Activated CD4-positive, alpha-beta T cell treated with anti-CD3 and anti-CD28 coated beads, Interleukin-2, amount 50 U/mL, for 48 hours (primary cell): ENCODE measurements at regions not wholly inside any gene's neighbourhood (a gene's known extent, or its start where the extent isn't known, plus 50 kb on each side); places are given as distances from the start of the nearest gene placed in this dataset.
"Not testable (repeated sequence)": the region's sequence is repeated elsewhere in the genome, so short reads cannot be mapped to it uniquely, and the experiment has no call there.

Experiments
- DNase-seq, 2 experiments: peaks; one replicate each; pipeline ENCODE4 v3.0.0-alpha.2; 2020

DNA sequence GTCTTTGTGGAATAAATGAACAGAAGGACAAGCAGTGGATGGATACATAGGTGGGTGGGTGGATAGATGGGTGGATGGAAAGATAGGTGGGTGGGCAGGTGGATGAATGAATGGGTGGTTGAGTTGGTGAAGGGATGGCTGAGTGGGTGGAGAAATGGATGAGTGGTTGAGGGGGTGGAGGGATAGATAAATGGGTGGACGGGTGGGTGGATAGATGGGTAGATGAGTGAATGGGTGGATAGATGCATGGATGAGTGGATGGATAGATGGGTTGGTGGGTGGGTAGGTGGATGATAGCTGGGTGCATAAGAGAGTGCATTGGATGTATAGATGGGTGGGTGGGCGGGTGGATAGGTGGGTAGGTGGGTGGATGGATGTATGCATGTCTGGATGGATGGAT is 63.5 kb downstream of the UNC93B1 start:
- not testable (repeated sequence) for DNase-seq

DNA sequence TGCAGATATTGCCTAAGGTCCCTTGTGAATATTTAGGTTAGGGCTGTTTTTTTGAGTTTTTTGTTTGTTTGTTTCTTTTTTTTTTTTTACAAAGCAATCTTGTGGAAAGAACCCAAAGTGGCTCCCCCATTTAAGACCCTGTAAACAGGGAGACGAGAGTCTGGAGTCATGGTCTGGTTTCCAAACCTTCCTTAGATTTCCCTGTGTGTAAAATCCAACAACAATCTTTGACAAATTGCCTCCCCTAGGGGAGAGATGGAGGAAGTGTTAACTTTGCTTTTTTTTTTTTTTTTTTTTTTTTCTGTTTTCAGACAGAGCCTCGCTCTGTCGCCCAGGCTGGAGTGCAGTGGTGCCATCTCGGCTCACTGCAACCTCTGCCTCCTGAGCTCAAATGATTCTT is 64.9 kb downstream of the UNC93B1 start:
- not testable (repeated sequence) for DNase-seq

DNA sequence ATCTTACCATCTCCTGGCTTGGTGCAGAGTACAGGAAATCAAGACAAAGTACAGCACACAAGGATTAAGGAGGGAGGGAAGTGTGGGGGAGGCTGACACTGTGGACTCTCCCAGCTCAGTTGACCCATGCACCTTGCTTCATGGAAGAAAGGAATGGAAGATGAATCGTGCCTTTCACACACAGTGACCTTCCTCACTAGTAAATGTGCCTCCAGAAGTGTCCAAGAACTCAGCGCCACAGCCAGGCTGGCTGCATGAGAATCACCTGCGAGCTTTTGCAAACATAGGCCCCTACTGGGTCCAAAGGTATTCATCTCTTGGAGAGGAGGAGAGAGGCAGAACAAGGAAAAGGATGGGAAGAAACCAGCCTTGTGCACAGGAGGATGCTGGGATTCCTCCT is 65.5 kb downstream of the UNC93B1 start:
- not testable (repeated sequence) for DNase-seq

DNA sequence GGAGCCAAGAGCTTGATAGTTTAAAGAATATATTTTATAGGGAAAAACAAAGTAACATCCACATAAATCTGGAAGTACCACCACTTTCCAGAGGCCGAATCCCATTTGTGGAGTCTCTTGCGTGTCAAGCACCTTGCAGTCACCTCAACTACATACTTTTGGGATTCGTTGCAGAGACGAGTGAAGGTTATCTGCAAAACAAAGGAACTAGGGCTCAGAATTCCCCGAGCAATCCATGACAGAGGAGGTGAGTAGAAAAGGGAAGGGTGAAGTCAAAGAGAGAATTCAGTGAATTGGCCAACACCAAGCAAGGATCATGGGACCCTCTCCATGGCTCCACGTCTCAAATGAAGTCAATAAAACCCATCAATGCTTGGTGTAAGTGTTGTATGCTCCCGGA is 80.3 kb downstream of the UNC93B1 start:
- DNase-seq: not testable (repeated sequence)

DNA sequence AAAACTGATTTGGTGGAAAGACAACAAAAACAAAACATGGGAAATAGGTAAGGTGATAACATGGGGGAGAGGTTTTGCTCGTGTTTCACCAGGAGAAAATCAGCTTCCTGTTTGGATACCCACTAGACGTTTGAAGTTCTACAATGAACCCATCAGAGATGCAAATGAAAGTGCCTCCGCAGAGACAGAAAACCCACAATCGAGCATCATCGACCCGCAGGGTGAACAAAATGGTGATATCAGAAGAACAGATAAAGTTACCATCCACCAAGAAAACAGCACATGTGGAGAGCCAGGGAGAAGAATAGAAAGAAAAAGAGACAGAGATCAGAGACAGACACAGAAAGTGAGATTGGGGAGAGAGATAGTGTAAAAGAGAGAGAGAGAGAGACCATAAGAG is 83.4 kb downstream of the UNC93B1 start:
- DNase-seq: peak; percentile 21 to 42

DNA sequence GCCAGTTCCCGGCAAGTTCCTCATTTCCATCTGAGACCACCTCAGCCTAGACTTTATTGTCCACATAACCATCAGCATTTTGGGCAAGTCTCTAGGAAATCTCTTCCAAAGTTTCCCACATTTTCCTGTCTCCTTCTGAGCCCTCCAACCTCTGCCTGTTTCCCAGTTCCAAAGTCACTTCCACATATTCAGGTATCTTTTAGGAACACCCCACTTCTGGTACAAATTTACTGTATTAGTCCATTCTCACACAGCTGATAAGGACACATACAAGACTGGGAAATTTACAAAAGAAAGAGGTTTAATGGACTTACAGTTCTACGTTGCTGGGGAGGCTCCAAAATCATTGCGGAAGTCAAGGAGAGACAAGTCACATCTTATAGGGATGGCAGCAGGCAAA is 91.7 kb downstream of the UNC93B1 start:
- not testable (repeated sequence) for DNase-seq

DNA sequence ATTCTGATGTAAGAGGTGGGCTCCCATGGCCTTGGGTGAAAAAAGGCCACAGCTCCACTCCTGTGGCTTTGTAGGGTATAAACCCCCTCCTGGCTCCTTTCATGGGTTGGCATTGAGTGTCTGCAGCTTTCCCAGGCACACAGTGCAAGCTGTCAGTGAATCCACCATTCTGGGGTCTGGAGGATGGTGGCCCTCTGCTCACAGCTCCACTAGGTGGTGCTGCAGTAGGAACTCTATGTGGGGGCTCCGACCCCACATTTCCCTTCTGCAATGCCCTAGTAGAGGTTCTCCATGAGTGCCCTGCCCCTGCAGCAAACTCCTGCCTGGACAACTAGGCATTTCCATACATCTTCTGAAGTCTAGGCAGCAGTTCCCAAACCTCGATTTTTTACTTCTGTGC is 92.7 kb downstream of the UNC93B1 start:
- DNase-seq: not testable (repeated sequence)

DNA sequence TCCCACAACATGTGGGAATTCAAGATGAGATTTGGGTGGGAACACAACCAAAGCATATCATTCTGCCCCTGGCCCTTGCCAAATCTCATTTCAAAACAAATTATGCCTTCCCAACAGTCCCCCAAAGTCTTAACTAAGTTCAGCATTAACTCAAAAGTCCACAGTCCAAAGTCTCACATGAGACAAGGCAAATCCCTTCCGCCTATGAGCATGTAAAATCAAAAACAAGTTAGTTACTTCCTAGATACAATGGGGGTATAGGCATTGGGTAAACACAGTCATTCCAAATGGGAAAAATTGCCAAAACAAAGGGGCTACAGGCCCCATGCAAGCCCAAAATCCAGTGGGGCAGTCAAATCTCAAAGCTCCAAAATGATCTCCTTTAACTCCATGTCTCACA is 93.1 kb downstream of the UNC93B1 start:
- not testable (repeated sequence) for DNase-seq

DNA sequence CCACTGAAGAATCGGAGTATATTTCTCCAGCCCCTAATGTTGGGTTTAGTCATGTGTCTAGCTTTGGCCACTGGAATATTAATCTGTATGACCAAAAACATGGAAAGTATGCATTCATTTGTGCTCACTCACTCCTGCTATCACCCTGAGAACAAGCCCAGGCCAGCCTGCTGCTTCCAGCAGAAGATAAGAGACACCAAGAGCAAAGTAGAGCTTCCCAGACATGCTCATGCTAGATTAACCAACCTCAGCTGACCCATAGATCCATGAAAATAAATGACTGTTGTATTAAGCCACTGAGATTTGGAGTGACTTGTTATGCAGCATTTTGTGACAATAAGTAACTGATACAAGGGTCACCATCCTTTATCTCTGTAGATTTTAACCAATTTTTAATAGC is 96.9 kb downstream of the UNC93B1 start:
- not testable (repeated sequence) for DNase-seq

DNA sequence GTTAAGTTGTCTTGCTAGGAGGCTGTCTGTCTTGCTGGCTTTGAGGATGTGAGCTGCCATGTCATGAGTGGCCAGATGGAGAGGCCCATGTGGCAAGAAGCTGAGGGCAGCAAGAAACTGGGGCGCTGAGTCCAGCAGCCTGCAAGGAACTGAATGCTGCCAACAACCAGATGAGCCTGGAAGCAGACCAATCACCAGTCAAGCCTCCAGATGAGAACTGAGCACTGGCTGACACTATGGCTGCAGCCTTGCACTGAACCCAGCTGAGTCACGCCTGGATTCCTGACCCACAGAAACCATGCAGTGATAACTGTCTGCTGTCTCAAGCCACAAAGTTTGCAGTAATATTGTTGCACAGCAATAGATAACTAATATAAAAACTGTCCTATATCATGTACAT is 104.4 kb downstream of the UNC93B1 start:
- DNase-seq: not testable (repeated sequence)

DNA sequence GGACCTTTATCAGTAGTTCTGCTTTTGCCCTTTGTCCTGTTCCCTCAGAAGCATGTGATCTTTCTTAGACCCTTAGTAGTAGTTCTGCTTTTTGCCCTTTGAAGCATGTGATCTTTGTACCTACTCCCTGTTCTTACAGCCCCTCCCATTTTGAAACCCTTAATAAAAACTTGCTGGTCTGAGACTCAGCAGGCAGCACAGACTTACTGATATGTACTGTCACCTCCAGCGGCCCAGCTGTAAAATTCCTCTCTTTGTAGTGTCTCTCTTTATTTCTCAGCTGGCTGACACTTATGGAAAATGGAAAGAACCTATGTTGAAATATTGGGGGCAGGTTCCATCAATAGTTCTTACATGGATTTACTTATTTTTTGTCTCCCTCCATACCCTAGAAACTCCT is 110.4 kb downstream of the UNC93B1 start:
- DNase-seq: not testable (repeated sequence)

DNA sequence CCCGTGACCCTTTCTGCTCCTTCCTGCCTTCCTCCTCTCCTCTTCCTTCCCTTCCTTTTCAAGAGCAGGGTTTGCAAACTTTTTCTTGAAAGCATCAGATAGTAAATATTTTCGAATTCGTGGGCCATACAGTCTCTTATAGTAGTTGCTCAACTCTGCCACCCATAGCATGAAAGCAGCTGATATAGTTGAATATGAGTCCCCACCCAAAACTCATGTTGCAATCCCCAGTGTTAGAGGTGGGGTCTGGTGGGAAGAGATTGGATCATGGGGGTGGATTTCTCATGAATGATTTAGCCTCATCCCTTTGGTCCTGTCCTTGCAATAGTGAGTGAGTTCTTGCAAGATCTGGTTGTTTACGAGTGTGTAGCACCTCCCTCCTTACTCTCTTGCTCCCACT is 114.3 kb downstream of the UNC93B1 start:
- not testable (repeated sequence) for DNase-seq

DNA sequence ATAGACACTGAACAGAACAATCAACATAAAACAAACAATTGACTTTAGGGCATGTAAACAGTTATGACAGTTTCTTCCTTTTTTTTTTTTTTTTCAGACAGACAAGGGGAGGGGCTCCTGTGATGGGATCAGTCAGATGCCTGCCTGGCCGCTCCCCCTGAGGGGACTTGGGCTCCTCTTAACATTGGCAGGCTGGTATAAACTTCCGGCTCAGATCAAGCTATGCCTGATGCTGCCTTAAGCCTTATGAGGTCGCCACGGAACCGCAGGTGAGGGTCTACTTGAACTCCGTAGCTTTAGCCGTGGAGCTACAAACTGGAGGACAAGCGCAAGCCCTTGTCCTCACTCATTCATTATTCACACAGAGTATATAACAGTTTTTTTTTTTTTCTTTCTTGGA is 115.8 kb downstream of the UNC93B1 start:
- not testable (repeated sequence) for DNase-seq

DNA sequence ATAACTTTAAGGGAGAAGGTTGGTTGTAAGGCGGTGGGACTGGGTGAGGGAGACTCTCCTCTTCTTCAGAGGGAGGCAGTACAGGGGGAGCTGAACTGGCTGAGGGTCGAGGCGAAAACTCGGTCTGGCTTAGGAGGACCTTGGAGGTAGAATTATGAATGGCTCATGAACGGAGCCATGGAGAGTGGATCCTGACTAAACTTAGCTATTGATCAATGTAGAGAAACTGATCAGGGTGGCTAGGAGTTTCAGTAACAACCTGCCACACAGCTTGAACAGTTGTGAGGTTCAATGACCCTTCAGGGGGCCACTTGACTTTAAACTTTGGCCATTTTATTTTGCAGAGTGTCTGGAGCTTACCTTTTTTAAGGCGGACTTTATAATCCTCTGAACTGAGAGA is 117.2 kb downstream of the UNC93B1 start:
- DNase-seq: not testable (repeated sequence)

DNA sequence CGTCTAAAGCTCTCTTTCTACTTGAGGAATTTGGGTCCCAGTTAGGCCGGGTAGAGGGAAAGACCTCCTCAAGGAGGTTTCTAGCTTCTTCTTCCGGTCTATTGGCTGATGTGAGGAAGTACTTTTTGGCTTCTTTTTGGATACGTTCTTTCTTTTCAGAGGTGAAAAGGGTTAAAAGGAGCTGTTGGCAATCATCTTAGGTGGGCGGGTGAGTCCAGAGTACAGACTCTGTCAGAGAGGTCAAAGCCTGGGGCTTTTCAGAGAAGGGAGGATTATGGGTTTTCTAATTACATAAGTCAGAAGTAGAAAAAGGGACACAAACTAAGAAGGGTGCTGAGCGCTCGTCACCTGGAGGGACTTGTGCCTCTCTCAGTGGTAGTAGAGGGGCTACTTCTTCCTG is 117.7 kb downstream of the UNC93B1 start:
- not testable (repeated sequence) for DNase-seq

DNA sequence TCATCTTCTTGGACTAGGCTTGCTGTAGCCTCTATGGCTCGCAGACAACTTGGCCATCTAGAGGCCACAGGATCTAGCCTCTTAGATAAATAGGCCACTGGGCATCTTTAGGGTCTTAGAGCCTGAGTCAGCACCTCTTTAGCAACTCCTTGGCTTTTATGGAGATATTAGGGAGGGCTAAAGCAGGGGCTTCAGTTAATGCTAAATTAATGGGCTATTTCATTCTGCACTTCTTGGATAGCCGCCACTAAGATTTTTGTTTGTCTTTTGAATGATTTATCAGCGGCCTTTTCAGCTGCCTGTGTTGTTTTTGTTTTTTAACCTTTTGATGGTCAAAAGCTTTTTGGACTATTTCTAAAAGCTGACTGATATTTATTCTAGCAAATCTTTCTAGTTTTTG is 118.3 kb downstream of the UNC93B1 start:
- not testable (repeated sequence) for DNase-seq

DNA sequence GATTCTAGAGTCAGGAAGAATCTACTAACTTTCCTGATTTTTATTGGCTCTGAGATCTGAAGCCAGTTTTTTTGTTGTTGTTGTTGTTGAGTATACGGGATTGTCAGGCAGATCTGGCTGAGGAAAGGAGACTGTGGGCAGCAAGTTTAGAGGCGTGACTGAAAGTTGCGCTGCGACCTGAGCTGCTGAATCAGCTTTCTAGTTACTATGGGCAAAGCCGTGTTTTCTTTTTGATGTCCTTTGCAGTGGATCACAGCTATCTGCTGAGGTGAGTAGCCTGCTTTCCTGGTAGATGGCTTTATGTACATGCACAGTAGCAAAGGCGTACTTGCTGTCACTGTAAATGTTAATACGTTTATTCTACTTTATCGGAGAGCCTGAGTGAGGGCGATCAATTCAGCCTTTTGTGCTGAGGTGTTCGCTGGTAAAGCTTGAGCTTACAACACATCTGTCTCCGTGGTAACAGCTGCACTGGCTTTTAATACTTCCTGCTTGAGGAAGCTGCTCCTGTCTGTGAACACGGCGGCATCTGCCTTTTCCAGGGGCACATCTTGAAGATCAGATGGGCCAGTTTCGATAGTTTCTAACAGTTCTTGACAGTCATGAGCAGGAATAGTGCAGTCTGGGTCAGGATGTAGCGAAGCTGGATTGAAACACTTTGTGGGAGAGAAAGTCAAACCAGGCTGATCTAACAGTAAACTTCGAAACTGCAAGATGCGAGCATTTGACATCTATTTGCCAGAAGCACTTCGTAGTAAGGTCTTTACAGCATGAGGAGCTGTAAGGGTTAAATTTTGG is 118.9 kb downstream of the UNC93B1 start:
- peak; percentile 25 to 47 for DNase-seq

DNA sequence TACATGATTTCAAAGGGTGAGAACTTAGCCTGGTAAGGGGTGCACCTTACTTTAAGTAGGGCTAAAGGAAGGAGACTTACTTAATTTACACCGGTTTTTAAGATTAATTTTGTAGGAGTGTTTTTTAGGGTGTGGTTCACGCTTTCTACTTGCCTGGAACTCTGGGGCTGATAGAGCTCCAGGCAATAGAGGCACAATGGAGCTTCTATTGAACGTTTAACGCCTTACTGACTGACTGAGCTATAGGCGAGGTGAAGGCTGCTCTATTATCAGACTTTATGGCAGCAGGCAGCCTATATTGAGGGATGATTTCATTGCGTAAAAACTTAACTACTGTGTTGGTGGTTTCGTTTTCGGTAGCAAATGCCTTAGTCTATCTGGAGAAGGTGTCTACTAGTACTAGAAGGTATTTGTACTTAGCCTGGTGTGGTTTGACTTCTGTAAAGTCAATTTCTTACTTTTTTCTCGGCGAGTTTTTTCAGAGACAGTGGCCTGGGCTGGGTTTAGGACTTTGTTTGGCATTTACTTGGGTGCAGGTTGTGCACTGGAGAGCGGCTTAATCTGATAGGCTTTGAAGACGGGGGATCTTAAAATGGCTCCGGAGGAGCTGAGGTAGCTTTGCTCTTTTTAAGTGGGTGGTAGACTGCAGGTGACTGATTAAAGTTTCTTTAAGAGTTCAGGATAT is 119.7 kb downstream of the UNC93B1 start:
- DNase-seq: peak in 1 of 2 experiments; percentile 24

DNA sequence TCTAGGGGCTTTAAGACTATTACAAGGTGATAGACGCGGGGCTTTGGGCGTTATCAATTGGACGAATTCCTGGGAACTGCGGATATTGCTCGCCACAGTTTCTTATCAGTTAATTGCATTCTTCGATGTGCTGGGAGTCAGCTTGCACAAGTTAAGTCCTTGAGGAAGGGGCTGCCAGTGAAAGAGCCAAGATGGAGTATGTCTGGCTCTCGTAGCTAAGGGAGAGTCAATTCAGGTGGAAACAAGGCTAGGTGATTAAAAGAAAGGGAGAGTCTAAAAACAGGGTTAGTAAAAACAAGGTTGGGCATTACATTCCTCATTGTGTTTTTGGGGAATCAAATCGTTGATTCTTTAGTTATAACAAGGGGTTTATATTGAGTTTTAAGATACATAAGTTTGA is 121.6 kb downstream of the UNC93B1 start:
- not testable (repeated sequence) for DNase-seq

DNA sequence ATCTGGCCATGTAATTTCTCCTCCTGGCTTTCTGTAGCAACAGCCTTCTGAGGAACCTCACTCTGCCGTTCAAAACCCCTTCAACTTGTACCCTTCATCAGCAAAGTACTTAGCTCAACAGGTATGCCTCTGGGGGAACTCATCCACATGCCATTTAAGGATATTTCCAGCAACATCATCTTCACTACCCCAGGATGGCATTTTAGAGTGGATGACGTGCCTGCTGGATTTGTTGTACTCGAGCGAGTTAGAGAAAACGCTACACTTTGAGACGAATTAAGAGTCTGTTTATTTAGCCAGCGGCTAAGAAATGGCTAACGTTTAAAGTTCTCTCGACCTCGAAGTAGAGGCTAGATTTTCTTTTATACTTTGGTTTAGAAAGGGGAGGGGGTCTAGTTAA is 122.1 kb downstream of the UNC93B1 start:
- DNase-seq: not testable (repeated sequence)

DNA sequence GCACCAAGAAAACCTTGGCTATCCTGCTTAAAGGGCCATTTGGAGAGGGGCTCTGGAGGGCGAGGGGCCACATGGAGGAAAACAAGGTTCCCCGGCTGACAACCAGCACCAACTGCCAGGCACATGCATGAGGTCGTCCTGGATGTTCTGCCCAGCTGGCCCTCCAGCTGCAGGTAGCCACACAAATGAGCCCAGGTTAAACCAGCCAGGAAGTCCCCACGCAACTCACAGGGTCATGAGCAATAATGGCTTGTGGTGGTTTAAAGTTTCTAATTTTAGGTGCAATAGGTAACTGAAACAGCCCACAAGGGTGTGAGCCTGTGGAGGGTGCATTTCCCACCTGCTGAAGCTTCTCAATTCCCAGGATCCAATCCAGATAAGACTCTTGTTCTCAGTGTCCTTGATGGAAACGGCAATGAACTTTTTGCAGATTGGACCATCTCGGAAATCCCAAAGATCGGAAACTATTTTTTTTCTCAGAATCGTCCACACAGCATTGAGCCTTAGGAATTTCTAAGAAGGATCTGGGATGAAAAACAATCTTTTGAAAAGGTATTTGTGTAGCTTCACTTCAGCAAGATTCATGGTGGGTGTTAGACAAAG is 123.2 kb downstream of the UNC93B1 start:
- DNase-seq: not testable (repeated sequence)

DNA sequence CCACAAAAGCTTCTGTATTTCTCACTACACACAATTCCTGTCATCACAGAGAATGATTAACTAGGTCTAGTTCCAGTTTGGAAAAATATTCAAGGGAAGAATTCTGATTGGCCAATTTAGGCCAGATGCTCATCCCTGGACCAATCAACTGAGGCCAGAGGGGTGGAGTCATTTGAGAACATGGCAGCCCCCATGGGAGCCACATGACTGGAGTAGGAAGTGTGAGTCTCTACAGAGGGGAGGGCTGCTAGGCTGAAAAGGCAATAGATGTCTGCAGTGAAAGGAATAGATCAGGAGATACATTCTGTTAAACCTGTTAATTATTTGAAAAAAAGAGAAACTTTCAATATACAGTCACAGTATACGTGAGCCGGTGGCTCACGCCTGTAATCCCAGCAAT is 125.2 kb downstream of the UNC93B1 start:
- peak in 1 of 2 experiments; percentile 25 for DNase-seq

DNA sequence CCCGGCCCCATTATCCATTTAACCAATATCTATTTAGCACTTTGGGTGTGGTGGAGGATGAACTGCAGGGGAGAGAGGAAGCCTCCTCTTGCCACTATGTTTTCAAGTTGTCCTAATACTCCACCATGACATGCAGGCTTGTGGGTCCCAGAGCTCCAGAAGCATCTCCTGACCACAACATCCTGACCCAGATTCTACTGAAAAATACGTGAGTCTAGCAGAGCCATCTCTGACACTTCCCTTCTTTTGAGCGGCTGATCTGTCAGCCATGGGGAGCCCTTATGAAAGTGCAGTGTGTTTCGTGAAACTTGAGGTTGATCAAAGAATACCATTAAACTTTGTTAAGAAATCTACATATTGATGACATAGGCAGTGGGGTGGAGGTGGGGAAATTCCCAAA is 126.6 kb downstream of the UNC93B1 start:
- peak in 1 of 2 experiments; percentile 24 for DNase-seq

DNA sequence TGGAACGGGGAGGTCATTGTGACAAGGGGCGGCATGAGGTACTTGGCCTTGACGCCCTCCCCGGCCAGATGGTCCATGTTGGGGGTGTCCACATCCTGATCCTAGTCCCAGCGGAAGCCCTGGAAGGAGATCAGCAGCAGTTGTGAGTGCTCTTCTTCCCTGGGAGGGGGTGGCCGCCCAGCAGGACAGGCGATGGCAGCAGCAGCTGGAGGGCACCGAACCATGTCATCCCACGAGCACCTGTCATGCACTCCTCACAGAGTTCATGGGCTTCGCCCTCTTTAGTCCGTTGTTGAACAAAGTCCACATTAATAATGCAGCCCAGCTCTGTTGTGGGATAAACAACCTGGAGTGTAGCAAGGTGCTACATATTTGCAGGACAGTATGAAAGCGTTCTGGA is 130.7 kb downstream of the UNC93B1 start:
- not testable (repeated sequence) for DNase-seq
